IPS DF 6.9 (cell line): ENCODE measurements at regions not wholly inside any gene's neighbourhood (a gene's known extent, or its start where the extent isn't known, plus 50 kb on each side); places are given as distances from the start of the nearest gene placed in this dataset.
"Not testable (repeated sequence)": the region's sequence is repeated elsewhere in the genome, so short reads cannot be mapped to it uniquely, and the experiment has no call there.

Experiments
- DNase-seq: peaks from one replicate; pipeline ENCODE4 v3.0.0-alpha.2; 2013; ENCODE audit warnings: low read depth, low spot score
- H3K27ac ChIP-seq: one replicate; pipeline ENCODE4 v1.5.1; 2013; ENCODE audit warnings: low read length, control low read depth
- H3K27me3 ChIP-seq: 2 replicates; pipeline ENCODE4 v1.6.1; 2013; ENCODE audit warnings: mild to moderate bottlenecking, low read length; ENCODE audit not compliant: control insufficient read depth, insufficient read depth
- H3K36me3 ChIP-seq: 2 replicates; pipeline ENCODE4 v1.6.1; 2013; ENCODE audit warnings: low read length; ENCODE audit not compliant: control insufficient read depth, insufficient read depth
- H3K4me1 ChIP-seq: 2 replicates; pipeline ENCODE4 v1.6.1; 2013; ENCODE audit warnings: low read length; ENCODE audit not compliant: control insufficient read depth, insufficient read depth
- H3K4me3 ChIP-seq: 2 replicates; pipeline ENCODE4 v1.5.1; 2013; ENCODE audit warnings: mild to moderate bottlenecking, low read length
- H3K9me3 ChIP-seq: 2 replicates; pipeline ENCODE4 v1.6.1; 2013; ENCODE audit warnings: low read length, inconsistent platforms; ENCODE audit not compliant: control insufficient read depth, insufficient read depth
- WGBS: extraction: QIAGEN DNeasy Blood & Tissue Kit; methylation state at CpG from one replicate; pipeline ENCODE4 v1.1.7; 2013; ENCODE audit warnings: mixed read lengths, missing lambda C conversion rate; ENCODE audit not compliant: insufficient read length, insufficient coverage; 5-methylcytosine and 5-hydroxymethylcytosine counted together

- H3K27ac ChIP-seq, result no peak overlapping the region
- H3K27me3 ChIP-seq, result no peaks in the 10 kb centered on the region
- no peaks in the 10 kb centered on the region for H3K4me1 ChIP-seq
- H3K4me3 ChIP-seq, result no peak overlapping the region
- H3K9me3 ChIP-seq, result no peaks in the 10 kb centered on the region
- DNase-seq, result no peak
- whole genome bisulfite sequencing, result 100% methylated on average over 1 of the region's 1 CpG
- H3K36me3 ChIP-seq, result no peaks in the 10 kb centered on the region
Observed at GRCh38 chr5:39919876-39920275, 495.1 kb upstream of the DAB2 start.

GRCh38 chr5:39912906-39913305 lies 488.1 kb upstream of the DAB2 start:
- Histone ChIP-seq H3K4me3 (no peak overlapping the region), H3K4me1 (no peaks in the 10 kb centered on the region), H3K27me3 (no peaks in the 10 kb centered on the region), H3K27ac (no peak overlapping the region), H3K9me3 (no peaks in the 10 kb centered on the region), H3K36me3 (no peaks in the 10 kb centered on the region)
- DNase-seq, result no peak

- not testable (repeated sequence) for H3K9me3 ChIP-seq, H3K4me1 ChIP-seq, H3K36me3 ChIP-seq, DNase-seq, H3K27ac ChIP-seq, H3K4me3 ChIP-seq, H3K27me3 ChIP-seq
- no CpG with 5 or more reads among the region's 19 CpGs for WGBS
Observed at GRCh38 chr5:39907267-39907951, 482.6 kb upstream of the DAB2 start.

- H3K4me1 ChIP-seq, result no peaks in the 10 kb centered on the region
- no CpG with 5 or more reads among the region's 1 CpG for WGBS
- DNase-seq, result no peak
- no peaks in the 10 kb centered on the region for H3K27me3 ChIP-seq
- no peaks in the 10 kb centered on the region for H3K9me3 ChIP-seq
- no peak overlapping the region for H3K27ac ChIP-seq
- no peak overlapping the region for H3K4me3 ChIP-seq
- H3K36me3 ChIP-seq, result no peaks in the 10 kb centered on the region
Observed at GRCh38 chr5:39906146-39906545, 481.4 kb upstream of the DAB2 start.

- Histone ChIP-seq H3K36me3 (no peaks in the 10 kb centered on the region), H3K27me3 (no peaks in the 10 kb centered on the region), H3K4me1 (no peaks in the 10 kb centered on the region), H3K4me3 (no peak overlapping the region), H3K27ac (no peak overlapping the region), H3K9me3 (no peaks in the 10 kb centered on the region)
- DNase-seq, result no peak
- no CpG with 5 or more reads among the region's 4 CpGs for WGBS
Observed at GRCh38 chr5:39905356-39905755, 480.6 kb upstream of the DAB2 start.

- no CpG with 5 or more reads among the region's 2 CpGs for WGBS
- H3K4me3 ChIP-seq, result no peak overlapping the region
- DNase-seq, result no peak
- H3K27ac ChIP-seq, result no peak overlapping the region
- no peaks in the 10 kb centered on the region for H3K27me3 ChIP-seq
- H3K36me3 ChIP-seq, result no peaks in the 10 kb centered on the region
- no peaks in the 10 kb centered on the region for H3K4me1 ChIP-seq
- no peaks in the 10 kb centered on the region for H3K9me3 ChIP-seq
Observed at GRCh38 chr5:39902626-39903025, 477.8 kb upstream of the DAB2 start.

GRCh38 chr5:39898731-39899130 lies 474.0 kb upstream of the DAB2 start:
- Histone ChIP-seq H3K27ac (no peak overlapping the region), H3K4me3 (no peak overlapping the region), H3K4me1 (no peaks in the 10 kb centered on the region), H3K9me3 (no peaks in the 10 kb centered on the region), H3K27me3 (no peaks in the 10 kb centered on the region), H3K36me3 (no peaks in the 10 kb centered on the region)
- no CpG with 5 or more reads among the region's 1 CpG for WGBS
- DNase-seq, result no peak

- no peaks in the 10 kb centered on the region for H3K27me3 ChIP-seq
- WGBS, result no CpG with 5 or more reads among the region's 5 CpGs
- H3K4me1 ChIP-seq, result no peaks in the 10 kb centered on the region
- no peaks in the 10 kb centered on the region for H3K9me3 ChIP-seq
- no peak overlapping the region for H3K27ac ChIP-seq
- H3K4me3 ChIP-seq, result no peak overlapping the region
- no peak for DNase-seq
- H3K36me3 ChIP-seq, result no peaks in the 10 kb centered on the region
Observed at GRCh38 chr5:39896706-39897105, 471.9 kb upstream of the DAB2 start.

GRCh38 chr5:39896104-39896503 lies 471.3 kb upstream of the DAB2 start:
- Histone ChIP-seq H3K9me3 (no peaks in the 10 kb centered on the region), H3K36me3 (no peaks in the 10 kb centered on the region), H3K27ac (no peak overlapping the region), H3K27me3 (no peaks in the 10 kb centered on the region), H3K4me3 (no peak overlapping the region), H3K4me1 (no peaks in the 10 kb centered on the region)
- DNase-seq, result no peak
- no CpG with 5 or more reads among the region's 3 CpGs for WGBS

GRCh38 chr5:39892708-39893107 lies 467.9 kb upstream of the DAB2 start:
- H3K9me3 ChIP-seq, result no peaks in the 10 kb centered on the region
- DNase-seq, result no peak
- no peak overlapping the region for H3K27ac ChIP-seq
- H3K4me3 ChIP-seq, result no peak overlapping the region
- no peaks in the 10 kb centered on the region for H3K27me3 ChIP-seq
- H3K4me1 ChIP-seq, result no peaks in the 10 kb centered on the region
- WGBS, result no CpG with 5 or more reads among the region's 1 CpG
- H3K36me3 ChIP-seq, result no peaks in the 10 kb centered on the region

GRCh38 chr5:39891376-39891775 lies 466.6 kb upstream of the DAB2 start:
- no CpG with 5 or more reads among the region's 2 CpGs for WGBS
- Histone ChIP-seq H3K4me1 (no peaks in the 10 kb centered on the region), H3K27ac (no peak overlapping the region), H3K36me3 (no peaks in the 10 kb centered on the region), H3K9me3 (no peaks in the 10 kb centered on the region), H3K27me3 (no peaks in the 10 kb centered on the region), H3K4me3 (no peak overlapping the region)
- DNase-seq, result no peak
